Myocyte (in vitro differentiated cells): ENCODE measurements at regions not wholly inside any gene's neighbourhood (a gene's known extent, or its start where the extent isn't known, plus 50 kb on each side); places are given as distances from the start of the nearest gene placed in this dataset.

ENCODE experiments used
- DNase-seq: peaks from one replicate; pipeline ENCODE4 v3.0.0-alpha.2; 2012; ENCODE audit warnings: low read depth

DNA sequence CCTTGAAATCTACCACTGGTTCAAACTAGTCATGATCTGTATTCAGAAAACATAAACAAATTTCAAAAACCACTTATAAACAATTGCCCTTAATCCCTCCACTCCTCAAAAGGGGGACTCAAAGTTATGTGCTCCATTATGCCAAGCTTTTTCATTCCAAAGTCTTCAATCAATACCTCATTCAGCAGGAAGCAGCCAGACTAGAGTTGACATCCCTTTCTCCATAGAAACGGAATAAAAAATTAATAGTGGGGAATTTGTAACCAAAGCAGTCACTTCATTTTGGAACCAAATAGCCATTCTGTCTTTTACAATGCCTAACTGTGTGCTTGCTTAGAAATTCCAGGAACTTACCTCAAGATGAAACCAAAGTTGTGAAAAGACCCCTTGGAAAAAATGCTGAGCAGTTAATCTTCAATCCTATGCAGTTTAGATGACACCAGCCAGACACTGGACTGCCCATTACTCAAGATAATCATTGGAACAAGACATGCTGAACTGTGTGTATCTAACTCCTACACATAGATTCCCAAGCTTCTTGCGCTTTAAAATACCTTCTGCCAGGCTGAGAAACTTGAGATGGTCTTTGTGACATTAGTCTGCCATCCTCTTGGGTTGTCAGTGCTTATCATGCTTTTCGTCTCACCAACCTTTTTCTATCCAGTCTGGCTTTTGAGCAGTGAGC, 406.2 kb downstream of the PLOD2 start:
- no peak for DNase-seq

DNA sequence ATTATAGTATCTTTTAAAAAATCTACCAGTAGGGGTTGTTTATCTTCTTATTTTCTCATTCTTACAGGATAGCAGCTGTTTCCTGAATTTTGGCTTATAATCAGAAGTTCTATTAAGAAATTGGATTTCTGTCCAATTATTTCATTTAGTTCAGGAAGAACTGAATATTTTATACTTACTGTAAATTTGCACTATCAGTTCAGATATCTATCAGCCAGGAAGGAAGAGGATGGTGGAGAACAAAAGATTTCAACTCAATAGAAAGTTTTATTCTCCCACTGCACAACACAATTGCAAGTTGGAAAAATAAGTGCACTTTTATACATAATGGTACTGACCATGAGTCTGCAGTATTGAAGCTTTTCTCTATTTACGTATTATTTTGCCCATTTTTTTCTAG, 400.9 kb downstream of the PLOD2 start:
- no peak for DNase-seq

DNA sequence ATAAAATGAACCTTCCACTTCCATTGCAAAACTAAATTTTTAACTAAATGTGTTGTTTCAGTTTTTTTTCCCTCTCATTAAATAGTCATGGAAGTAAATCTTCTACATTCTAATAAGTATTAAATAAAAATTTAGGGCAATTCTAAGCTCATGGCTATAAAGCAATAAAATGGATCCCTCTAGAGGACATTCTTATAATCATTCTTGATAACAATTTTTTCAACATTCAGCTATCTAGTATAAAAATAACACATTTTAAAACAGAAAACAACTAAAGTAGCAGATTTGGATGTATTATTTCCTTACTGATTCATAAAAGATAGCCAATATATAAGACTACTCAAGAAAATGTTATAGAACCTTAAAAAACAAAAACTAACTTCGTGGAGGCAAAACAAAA, 393.1 kb downstream of the PLOD2 start:
- peak; percentile 7 for DNase-seq

DNA sequence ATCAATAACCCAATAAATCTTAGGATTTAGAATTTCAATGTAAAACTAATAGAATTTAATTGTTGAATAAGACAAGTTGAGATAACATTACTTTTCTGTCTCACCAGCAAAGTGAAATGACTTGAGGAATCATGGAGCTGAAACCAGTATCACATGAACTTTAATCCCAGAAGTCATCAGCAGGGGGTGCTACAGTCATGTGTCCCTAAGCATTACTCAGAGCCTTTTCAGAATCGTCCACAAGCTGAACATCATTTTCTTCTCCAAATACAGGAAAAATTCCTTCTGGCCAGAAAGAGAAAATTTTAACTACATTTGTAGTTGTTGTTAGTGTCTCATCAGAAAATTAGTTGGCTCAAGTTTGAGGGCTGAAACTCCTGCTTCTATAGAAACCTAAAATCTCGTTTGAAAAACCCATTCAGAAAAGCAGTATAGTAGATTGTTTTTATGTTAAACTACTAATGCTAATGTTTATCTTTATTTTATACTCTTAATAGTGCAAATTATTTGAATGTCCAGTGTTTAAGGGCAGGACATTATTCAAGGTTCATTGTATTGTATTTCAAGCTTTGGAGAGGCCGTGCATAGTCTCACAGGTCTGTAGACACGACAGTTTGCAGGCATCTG, 384.1 kb downstream of the PLOD2 start:
- DNase-seq = peak; percentile 83

DNA sequence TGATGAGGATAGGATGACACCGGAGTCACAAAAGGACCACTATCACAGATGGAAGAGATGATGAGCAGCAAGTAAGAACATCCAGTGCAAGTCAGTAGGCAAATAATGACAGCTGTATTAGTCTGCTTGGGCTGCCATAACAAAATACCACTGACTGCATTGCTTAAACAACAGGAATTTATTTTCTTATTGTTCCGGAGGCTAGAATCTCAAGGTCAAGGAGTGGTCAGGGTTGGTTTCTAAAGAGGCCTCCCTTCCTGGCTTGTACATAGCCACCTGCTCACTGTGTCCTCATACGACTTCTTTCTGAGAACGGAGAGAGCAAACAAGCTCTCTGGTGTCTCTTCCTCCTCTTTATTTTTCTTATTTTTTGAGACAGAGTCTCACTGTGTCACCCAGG, 380.7 kb downstream of the PLOD2 start:
- peak; percentile 65 for DNase-seq

DNA sequence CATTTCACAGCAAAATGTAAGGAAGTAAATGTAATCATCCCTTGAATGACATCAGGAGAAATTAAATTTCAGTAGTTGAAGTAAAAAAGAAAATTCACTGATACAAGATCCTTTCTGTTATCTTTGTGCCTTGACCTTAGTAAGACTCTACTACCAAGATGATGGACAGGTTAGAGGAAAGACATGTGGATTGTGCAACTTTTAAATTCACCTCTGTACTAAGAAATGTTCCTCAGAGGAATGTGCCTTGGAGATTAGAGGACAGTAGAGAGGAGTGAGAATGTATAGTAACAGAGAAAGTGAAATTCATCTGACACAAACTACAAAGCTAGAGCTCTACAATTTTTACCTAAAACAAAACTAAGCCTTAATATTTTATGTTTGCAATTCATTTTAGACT, 375.3 kb downstream of the PLOD2 start:
- DNase-seq = no peak

DNA sequence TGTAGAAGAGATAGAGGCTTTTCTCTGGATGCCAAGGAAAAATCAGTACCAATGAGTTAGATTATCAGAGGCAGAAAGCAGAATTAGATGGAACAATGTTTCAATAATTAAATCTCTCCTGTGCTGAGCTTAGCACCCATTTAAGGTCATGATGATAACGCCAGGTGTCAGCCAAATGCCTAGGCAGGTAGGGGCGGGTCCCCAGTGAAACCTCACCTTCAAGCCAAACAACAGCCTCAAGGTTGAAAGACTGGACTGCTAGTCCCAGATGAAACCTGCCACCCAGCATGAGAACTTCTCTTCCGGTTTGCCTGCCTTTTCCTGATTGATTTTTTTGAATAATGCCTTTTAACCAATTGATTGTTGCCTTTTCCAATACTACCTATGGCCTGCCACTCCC, 363.0 kb downstream of the PLOD2 start:
- DNase-seq = no peak

DNA sequence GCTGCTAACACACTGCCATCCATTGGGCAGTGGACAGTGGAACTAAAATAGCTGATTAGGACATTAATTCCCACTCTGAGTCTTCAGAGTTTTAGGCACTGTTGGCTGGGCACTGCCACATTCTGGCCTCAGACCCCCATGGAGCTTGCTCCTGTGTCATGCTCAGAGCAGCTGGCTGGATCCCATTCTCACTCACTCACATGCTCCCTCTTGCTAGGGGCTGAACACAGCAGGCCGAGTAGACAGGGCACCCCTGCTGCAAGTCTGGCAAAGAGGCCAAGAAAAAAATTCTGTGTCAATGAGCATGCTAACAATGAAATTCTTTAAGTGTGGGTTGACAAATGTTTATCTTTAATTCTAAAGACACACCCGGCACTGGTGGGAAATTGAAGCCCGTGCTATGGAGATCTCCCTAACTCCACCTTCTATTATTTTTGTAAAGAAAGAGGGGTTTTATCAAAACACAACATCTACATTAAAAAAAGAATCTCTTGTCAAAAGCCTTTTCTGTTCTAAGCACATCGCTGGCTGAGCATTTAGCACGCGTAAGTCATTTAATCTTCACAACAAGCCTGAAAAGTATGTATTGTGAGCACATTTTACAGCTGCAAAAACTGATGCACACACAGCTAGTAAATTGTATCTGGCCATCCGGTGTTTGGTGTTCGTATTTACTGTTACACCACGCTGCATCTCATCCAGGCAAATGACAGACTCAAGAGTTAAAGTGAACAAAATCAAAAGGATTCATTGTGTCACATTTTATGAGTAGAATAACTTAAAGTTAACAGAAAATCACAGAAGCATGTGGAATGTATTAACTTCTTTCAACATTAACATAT, 362.1 kb downstream of the PLOD2 start:
- DNase-seq = peak; percentile 30

DNA sequence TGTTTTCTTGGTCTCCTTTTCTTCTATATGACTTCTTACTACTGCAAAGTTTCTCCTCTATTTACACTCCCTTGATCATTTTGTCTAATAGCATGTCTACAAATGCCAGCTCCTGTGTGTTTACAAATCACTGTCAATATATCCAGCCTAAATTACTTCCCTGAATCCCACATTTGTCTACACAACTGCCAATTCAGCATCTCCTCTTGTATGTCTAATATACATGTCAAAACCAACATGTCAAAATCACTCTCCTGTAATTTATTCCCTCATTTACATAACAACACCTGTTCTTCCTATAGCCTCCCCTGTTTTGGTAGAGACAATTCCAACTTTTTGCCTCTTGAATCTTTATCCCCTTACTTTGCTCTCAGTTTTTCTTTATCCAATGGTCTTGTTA, 359.3 kb downstream of the PLOD2 start:
- DNase-seq = no peak

DNA sequence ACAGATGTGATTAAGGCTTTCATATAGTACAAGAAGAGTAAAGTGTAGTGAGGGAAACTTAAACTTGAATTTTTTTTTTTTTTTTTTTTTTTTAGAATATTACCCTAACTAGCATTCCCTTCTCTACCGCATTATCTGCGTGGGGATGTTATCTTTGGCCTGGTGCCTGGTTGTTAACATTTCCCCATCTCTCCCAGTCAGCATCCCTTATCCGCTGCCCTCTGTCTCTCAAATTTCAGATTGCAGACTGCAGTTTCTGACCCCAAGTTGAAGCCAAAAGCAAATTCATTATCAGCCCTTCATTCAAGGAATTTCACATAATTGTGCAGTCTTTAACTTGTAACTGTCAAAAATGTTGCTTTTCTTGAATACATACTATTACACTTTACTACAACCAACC, 353.0 kb downstream of the PLOD2 start:
- peak; percentile 18 for DNase-seq

DNA sequence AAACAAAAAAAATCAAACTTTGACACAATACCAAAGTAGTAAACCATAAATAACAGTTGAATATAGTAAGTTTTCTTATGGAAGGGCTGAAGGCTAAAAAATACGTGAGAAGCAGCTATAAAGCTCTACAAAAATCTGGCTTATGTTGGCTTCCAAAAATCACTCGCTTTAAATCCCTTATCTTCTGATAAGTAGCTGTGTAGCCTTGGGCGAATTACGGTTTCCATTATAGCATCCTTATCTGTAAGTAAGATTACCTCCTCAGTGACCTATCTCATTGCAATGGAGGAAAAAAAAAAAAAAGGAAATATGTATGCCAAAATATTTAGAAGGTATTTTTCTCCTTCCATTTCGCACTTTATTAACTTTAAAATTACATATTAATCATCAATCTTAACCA, 348.6 kb downstream of the PLOD2 start:
- DNase-seq = no peak

DNA sequence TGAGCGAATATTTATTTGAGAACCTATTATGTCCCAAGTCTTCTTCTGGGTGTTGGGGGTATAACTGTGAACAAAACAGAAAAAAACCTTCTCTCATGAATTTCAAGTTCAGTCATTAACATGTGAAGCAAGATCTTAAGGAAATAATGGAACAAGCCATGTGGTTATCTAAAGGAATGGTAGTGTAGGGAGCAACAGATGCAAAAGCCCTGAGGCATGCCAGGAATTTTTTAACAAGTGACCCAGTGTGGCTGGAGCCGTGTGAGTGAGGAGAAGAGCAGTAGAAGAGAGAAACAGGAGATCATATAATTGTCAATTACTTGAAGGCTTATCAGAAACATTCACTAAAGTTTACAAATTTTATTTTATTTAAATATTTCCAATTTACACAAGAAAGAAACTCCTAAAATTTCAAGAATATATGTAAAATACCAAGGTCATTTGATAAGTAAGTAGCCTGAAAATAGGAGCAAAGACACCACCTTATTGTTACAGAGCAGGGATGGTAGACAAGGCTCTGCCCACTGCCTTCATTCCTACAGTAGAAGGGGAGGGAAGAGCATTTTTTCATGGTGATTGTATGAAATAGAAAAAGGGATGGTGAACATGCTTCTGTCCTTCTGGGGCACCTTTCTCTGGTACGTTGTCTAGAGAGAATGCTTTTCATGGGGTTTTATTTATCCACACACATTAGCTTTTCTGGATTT, 345.1 kb downstream of the PLOD2 start:
- peak; percentile 52 for DNase-seq

DNA sequence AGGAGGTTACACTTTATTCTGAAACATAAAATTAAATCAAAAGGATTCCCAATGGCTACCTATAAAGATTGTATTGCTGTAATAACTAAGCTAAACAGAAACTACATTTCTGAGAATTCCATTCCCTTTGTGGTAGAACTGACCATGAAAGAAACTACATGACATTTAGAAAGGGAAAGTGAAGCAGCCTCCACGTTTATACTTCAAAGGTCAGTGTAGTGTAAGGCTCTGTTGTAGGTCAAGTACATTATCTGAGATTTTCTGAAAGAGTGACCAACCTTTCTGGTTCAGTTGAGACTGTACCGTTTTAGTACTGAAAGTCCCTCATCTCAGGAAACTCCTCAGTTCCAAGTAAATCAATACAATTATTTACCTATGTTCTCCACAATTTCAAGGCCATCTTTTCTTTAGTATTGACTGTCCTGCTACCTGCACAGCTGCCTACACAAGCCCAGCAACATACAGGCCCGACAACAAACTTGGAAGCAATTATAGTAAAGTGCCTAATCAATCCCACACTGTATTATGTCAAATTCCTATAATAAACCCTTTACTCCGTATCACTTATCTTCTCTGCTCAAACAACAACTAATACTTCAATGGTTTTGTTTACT, 343.0 kb downstream of the PLOD2 start:
- no peak for DNase-seq

DNA sequence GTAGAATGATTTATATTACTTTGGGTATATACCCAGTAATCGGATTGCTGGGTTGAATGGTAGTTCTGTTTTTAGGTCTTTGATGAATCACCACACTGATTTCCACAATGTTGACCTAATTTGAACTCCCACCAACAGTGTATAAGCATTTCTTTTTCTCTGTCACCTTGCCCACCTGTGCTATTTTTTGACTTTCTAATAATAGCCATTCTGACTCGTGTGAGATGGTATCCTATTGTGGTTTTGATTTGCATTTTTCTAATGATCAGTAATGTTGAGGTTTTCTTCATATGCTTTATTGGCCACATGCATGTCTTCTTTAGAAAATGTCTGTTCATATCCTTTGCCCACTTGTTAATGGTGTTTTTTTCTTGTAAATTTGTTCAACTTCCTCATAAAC, 340.8 kb downstream of the PLOD2 start:
- peak; percentile 25 for DNase-seq

DNA sequence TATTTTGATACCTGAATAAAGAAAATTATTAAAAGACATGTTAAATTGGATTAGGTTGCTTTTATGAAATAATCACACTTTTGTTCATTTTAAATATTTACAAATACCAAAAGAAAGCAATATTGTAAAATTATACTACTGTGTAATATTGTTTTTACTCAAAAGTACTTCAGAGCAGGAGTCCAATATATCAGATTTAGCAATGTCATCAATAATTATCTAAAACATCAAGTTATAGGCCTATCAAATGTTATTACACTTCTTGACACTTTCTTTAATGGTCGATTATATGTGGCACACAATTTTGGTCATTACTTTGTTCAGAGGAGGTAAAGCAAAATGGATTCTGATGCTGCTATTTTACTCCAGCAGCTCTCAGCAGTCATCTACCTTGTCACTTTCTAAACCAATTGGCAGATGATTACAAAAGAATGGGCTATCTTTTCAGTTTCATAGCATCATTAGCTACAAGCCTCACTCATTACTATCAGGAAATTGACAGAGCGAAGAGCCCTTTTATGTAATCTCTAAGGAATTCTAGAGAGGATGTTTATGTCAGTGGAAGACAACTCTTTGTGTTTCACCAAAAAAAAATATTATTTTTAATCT, 318.6 kb downstream of the PLOD2 start:
- no peak for DNase-seq

DNA sequence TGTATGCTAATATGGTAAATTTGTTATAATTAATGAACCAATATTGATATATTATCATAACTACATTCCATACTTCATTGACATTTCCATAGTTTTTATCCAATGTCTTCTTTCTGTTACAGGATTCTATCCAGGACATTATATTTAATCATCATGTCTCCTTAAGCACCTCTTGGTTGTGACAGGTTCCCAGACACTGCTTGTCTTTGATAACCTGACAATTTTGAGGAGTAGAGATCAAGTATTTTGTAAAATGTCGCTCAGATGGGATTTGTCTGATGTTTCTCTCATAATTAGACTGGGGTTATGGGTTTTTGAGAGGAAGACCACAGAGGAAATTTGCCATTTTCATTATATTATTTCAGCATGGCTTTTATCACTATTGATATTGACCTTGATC, 317.4 kb downstream of the PLOD2 start:
- no peak for DNase-seq

DNA sequence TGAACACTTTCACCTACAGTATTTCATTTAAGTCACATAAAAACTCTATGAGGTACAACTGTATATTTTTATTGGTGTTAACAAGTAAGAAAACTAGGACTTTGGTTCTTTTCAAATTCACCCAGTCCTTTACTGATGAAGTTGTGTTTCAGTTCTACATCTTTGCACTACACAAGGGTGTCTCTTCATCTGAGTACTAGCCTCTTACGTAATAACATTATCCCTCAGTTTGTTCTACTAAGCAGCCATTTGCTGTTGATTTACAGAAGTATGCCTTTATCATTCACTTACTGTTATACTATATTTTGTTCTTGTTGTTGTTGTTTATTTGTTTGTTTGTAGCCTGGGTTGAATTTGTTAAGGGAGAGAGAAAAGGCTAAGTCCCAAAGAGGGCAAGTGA, 311.9 kb downstream of the PLOD2 start:
- no peak for DNase-seq

DNA sequence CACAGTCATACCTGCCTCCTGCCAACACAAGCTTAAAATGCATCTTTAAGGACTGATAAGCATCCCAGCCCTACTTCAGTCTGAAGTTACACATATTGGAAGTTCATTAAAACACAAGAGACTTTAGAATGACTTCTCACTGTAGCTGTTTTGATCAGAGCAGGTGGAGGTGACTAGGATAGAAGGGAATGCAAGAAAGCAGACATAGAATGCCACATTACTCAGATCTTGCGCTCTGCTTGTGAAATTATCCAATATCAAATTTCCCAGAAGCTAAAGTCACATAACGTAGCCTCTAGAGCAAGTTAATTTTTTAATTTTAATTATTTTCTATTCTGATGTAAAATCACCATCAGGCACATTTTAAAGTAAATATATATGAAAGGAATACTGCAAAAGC, 306.5 kb downstream of the PLOD2 start:
- peak; percentile 29 for DNase-seq

DNA sequence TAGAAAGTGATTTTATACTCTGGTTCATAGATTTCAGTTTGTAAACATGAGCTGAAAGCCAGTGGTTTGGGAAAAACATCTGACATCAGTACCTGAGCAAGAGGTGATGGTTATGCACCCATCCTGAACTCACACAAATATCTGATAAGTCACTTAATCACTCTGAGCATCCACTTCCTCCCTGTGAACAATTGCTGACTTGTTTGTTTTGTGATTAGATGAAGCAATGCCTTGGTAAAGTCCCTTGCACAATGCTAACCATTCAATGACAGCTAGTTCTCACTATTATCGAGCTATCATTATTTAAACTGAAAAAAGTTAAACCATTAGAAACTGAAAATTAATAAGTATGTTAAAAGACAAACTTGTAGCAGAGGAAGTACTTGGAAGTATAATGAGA, 303.0 kb downstream of the PLOD2 start:
- no peak for DNase-seq

DNA sequence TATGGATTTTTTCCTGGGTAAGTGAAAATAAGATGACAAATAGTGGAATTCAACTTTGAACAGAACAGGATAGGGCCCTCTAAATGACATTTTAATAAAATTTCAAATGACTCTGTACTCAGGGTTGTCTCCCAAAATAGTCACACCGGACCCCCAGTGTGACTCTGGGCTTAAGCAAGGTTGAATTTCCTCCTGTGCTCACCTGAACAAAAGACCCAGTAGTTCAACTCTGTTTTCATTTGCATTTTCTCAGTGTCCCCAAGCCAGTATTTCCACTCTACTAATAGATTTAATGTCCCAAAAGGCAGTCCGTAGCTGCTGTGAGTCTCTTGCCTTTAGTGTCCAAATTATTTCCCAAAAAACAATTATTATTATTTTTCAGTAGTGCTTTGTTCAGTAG, 296.6 kb downstream of the PLOD2 start:
- DNase-seq = no peak
